ENCODE measurements at regions not wholly inside any gene's neighbourhood (a gene's known extent, or its start where the extent isn't known, plus 50 kb on each side); places are given as distances from the start of the nearest gene placed in this dataset.
"Not testable (repeated sequence)": the region's sequence is repeated elsewhere in the genome, so short reads cannot be mapped to it uniquely, and the experiment has no call there.

DNA sequence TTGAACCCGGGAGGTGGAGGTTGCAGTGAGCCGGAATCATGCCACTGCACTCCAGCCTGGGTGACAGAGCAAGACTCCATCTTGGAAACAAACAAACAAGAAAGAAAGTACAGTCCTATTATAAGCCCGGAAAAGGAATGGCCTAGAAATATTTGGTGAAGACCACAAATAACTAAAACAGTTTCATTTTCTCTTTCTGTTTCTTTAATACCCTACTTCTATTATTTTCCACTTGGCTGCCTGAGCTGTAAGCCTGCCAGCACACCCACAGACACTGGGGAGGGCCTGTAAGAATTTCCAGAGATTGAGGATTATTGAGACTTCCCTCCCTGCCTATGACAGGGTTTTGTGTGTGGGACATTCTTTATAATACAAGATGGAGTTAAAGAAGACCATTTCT is 188.0 kb upstream of the DCC start:
- CTCF ChIA-PET, result no interaction called here
- DNase-seq (ENCODE audit: low read depth), result no peak
- H3K4me3 ChIP-seq (ENCODE audit: low read depth, low read length), result no peak overlapping the region
- no peaks in the 10 kb centered on the region for H3K36me3 ChIP-seq (ENCODE audit: control insufficient read depth, insufficient read depth, low read length)
- H3K27me3 ChIP-seq (ENCODE audit: control insufficient read depth, insufficient read depth, low read length), result no peaks in the 10 kb centered on the region
- TF ChIP-seq, protein P1, sequence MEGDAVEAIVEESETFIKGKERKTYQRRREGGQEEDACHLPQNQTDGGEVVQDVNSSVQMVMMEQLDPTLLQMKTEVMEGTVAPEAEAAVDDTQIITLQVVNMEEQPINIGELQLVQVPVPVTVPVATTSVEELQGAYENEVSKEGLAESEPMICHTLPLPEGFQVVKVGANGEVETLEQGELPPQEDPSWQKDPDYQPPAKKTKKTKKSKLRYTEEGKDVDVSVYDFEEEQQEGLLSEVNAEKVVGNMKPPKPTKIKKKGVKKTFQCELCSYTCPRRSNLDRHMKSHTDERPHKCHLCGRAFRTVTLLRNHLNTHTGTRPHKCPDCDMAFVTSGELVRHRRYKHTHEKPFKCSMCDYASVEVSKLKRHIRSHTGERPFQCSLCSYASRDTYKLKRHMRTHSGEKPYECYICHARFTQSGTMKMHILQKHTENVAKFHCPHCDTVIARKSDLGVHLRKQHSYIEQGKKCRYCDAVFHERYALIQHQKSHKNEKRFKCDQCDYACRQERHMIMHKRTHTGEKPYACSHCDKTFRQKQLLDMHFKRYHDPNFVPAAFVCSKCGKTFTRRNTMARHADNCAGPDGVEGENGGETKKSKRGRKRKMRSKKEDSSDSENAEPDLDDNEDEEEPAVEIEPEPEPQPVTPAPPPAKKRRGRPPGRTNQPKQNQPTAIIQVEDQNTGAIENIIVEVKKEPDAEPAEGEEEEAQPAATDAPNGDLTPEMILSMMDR (IDR thresholded peaks at IDR 0.05; ENCODE audit: insufficient read depth, low read depth, low read length), result no peak
- POLR2A ChIA-PET, result no interaction called here

DNA sequence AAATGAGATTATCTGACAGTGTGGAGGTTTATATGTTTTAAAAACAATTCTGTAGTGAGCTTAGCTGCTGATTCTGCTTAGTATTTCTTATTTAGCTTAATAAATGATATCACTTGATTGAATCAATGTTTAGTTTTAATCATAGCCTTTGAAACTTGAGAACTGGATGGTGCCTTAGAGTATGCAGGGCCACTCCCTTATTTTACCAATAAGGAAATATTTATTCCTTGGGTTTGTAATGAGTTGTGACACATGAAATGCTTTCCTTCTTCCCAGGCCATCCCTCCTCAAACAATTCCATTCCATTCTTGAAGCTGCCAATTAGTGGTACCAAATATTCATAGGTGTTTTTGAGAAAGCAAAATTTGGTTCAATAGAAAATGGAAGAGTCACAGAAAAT is 183.8 kb upstream of the DCC start:
- Histone ChIP-seq H3K27me3 (ENCODE audit: control insufficient read depth, insufficient read depth, low read length) (no peaks in the 10 kb centered on the region), H3K4me3 (ENCODE audit: low read depth, low read length) (no peak overlapping the region), H3K36me3 (ENCODE audit: control insufficient read depth, insufficient read depth, low read length) (no peaks in the 10 kb centered on the region)
- no peak for DNase-seq (ENCODE audit: low read depth)
- TF ChIP-seq, protein P1 (IDR thresholded peaks at IDR 0.05; ENCODE audit: insufficient read depth, low read depth, low read length), result no peak
- POLR2A ChIA-PET, result no interaction called here
- CTCF ChIA-PET, result no interaction called here

DNA sequence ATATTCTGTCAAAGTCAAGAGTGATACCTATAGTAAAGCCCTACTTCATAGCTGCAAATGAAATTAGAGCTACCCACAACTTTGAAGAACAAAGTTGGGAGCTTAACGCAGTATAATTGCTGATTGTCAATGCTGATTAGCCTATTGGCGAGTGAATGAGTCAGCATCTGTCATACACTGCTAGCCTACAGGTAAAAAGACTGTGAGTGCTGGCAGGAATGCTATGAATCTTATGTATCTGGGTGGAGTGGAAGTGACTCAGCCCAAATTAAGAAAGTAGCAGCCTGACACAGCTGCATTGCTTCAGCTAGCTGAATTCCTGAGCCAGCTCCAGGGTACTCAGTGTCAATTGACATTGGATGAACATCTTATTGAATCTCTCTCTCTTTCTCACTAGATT is 179.4 kb upstream of the DCC start:
- TF ChIP-seq, protein P1 (IDR thresholded peaks at IDR 0.05; ENCODE audit: insufficient read depth, low read depth, low read length), result no peak
- Histone ChIP-seq H3K36me3 (ENCODE audit: control insufficient read depth, insufficient read depth, low read length) (no peaks in the 10 kb centered on the region), H3K4me3 (ENCODE audit: low read depth, low read length) (no peak overlapping the region), H3K27me3 (ENCODE audit: control insufficient read depth, insufficient read depth, low read length) (no peaks in the 10 kb centered on the region)
- ChIA-PET CTCF (no interaction called here), POLR2A (interaction anchor here (0.6 kb wide), 1 partner anchor 126 kb away, joined by 3 read pairs; no protein-coding TSS in a partner anchor)
- no peak for DNase-seq (ENCODE audit: low read depth)

DNA sequence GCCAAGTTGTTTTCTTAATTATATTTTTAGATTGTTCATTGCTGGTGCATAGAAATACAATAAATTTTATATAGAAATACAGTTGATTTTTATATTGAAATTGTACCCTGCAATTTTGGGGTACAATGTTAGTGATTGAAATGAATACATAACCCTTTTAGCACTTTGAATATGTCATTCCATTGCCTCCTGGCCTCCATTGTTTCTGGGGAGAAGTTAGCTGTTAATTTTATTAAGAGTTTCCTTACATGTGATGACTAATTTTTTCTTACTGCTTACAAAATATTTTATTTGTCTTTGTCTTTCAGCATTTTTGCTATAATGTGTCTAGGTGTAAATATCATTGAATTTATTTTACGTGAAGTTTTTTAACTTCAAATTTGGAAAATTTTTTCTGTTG is 176.5 kb upstream of the DCC start:
- Histone ChIP-seq H3K27me3 (ENCODE audit: control insufficient read depth, insufficient read depth, low read length) (no peaks in the 10 kb centered on the region), H3K4me3 (ENCODE audit: low read depth, low read length) (no peak overlapping the region), H3K36me3 (ENCODE audit: control insufficient read depth, insufficient read depth, low read length) (no peaks in the 10 kb centered on the region)
- ChIA-PET CTCF (no interaction called here), POLR2A (no interaction called here)
- DNase-seq (ENCODE audit: low read depth), result no peak
- TF ChIP-seq, protein P1 (IDR thresholded peaks at IDR 0.05; ENCODE audit: insufficient read depth, low read depth, low read length), result no peak

DNA sequence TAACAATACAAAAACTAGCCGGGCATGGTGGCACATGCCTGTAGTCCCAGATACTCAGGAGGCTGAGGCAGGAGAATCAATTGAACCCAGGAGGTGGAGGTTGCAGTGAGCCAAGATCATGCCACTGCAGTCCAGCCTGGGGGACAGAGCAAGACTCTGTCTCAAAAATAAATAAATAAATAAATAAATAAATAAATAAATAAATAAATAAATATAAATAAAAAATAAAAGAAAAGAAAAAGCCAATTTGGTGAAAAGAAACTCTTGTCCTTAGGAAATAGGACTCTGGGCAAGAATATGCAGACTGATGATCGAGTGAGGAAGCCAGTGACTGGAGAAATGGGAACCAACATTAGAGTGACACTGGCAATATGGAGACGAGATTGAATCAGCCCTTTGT is 171.9 kb upstream of the DCC start:
- H3K36me3 ChIP-seq (ENCODE audit: control insufficient read depth, insufficient read depth, low read length); POLR2A ChIA-PET; DNase-seq (ENCODE audit: low read depth); H3K27me3 ChIP-seq (ENCODE audit: control insufficient read depth, insufficient read depth, low read length); H3K4me3 ChIP-seq (ENCODE audit: low read depth, low read length); CTCF ChIA-PET: not testable (repeated sequence)

DNA sequence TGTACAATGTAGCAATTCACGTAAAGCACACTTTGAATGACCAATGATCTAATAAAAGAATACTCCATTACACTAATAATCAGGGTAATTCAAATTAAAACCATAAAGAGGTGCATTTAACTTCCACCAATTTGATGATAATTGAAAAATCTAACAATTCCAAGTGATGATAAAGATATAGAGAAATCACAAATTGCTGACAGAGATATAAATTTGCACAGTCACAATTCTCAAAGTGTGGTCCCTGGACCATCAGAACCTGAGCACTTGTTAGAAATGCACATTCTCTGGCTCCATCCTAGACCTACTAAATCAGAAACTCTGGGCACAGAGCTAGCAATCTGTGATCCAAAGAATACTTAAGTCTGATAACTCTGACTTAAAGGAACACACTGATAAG is 165.8 kb upstream of the DCC start:
- TF ChIP-seq, protein P1 (IDR thresholded peaks at IDR 0.05; ENCODE audit: insufficient read depth, low read depth, low read length), result no peak
- Histone ChIP-seq H3K27me3 (ENCODE audit: control insufficient read depth, insufficient read depth, low read length) (no peaks in the 10 kb centered on the region), H3K4me3 (ENCODE audit: low read depth, low read length) (no peak overlapping the region), H3K36me3 (ENCODE audit: control insufficient read depth, insufficient read depth, low read length) (no peaks in the 10 kb centered on the region)
- ChIA-PET POLR2A (no interaction called here), CTCF (no interaction called here)
- no peak for DNase-seq (ENCODE audit: low read depth)
